GM12878 (cell line): ENCODE measurements at regions not wholly inside any gene's neighbourhood (a gene's known extent, or its start where the extent isn't known, plus 50 kb on each side); places are given as distances from the start of the nearest gene placed in this dataset.

Experiments used
- ATAC-seq: fragments of 200-7000 bp; cut with Tn5 transposase; 3 replicates; pipeline ENCODE4 v1.9.1; 2020; ENCODE audit warnings: mild to moderate bottlenecking, moderate library complexity
- BruUV-seq: library from RNA; stranded (reverse); fragments of 400-500 nt; replicated peaks from 2 replicates; lab custom pipeline; 2021; lab: Mats Ljungman, UMichigan
- CTCF ChIA-PET: fragments of 300-600 bp; sonication (Branson Sonifier 250); formaldehyde crosslinking; extraction: SDS; loops from one replicate; lab custom pipeline; 2021; ENCODE audit warnings: inconsistent platforms; lab: Yijun Ruan, JAX
- POLR2A ChIA-PET: fragments of 350-600 bp; formaldehyde crosslinking; extraction: SDS; loops from one replicate; lab custom pipeline; 2021; ENCODE audit warnings: inconsistent platforms; lab: Charles Lee
- RAD21 ChIA-PET: fragments of 300-600 bp; sonication (Branson Sonifier 250); formaldehyde crosslinking; loops from one replicate; lab custom pipeline; 2023; ENCODE audit warnings: antibody characterized with exemption; ENCODE audit not compliant: unreplicated experiment; lab: Charles Lee
- SMC1A ChIA-PET: fragments of 300-600 bp; sonication (Branson Sonifier 250); formaldehyde crosslinking; loops from one replicate; lab custom pipeline; 2023; ENCODE audit not compliant: unreplicated experiment, uncharacterized antibody; lab: Charles Lee
- DNase-seq: peaks from one replicate; pipeline ENCODE4 v3.0.0-alpha.2; 2011; ENCODE audit warnings: low read depth, low spot score
- FAIRE-seq: peaks from 3 replicates; lab custom pipeline; 2011; peaks lifted over from hg19 to GRCh38; lab: Jason Lieb, UNC
- H2AFZ ChIP-seq: 2 replicates; pipeline ENCODE4 v1.6.0; 2011; ENCODE audit warnings: low read depth, low read length, control low read depth; ENCODE audit not compliant: control insufficient read depth
- H3K27ac ChIP-seq: 2 replicates; pipeline ENCODE4 v1.5.1; 2011; ENCODE audit warnings: control low read depth; ENCODE audit not compliant: control insufficient read depth, insufficient read depth
- H3K27me3 ChIP-seq, 2 experiments: replicated peaks in 1 of 2; 2 replicates each; pipeline versions ENCODE4 v1.6.0 to v1.6.1; 2011; ENCODE audit warnings: low read length in 1 of 2; ENCODE audit not compliant: control insufficient read depth in 2 of 2, insufficient read depth in 2 of 2
- H3K36me3 ChIP-seq, 2 experiments: 2 replicates each; pipeline ENCODE4 v1.5.1; 2011; ENCODE audit warnings: low read length in 1 of 2; ENCODE audit not compliant: control insufficient read depth in 2 of 2, insufficient read depth in 2 of 2
- H3K4me1 ChIP-seq: 2 replicates; pipeline ENCODE4 v1.6.1; 2011; ENCODE audit warnings: mild to moderate bottlenecking, low read length, moderate library complexity, mixed read lengths; ENCODE audit not compliant: control insufficient read depth, insufficient read depth
- H3K4me2 ChIP-seq: 2 replicates; pipeline ENCODE4 v1.6.0; 2011; ENCODE audit warnings: control low read depth; ENCODE audit not compliant: control insufficient read depth, insufficient read depth
- H3K4me3 ChIP-seq: fragments of 200-600 bp; sonication (generic); 2 replicates; pipeline ENCODE4 v1.5.1; 2016
- H3K79me2 ChIP-seq: 2 replicates; pipeline ENCODE4 v1.6.0; 2011; ENCODE audit warnings: low read length; ENCODE audit not compliant: control insufficient read depth, insufficient read depth
- H3K9ac ChIP-seq: 2 replicates; pipeline ENCODE4 v1.8.0; 2011; ENCODE audit warnings: low read length, control low read depth, mixed read lengths; ENCODE audit not compliant: control insufficient read depth, insufficient read depth
- H3K9me3 ChIP-seq: replicated peaks from 3 replicates; pipeline ENCODE4 v1.5.1; 2011; ENCODE audit warnings: mild to moderate bottlenecking, low read length; ENCODE audit not compliant: control insufficient read depth, insufficient read depth
- H4K20me1 ChIP-seq: 2 replicates; pipeline ENCODE4 v1.6.0; 2011; ENCODE audit not compliant: control insufficient read depth, insufficient read depth
- HDGF ChIP-seq: fragments of 450-650 bp; IDR thresholded peaks from 2 replicates; pipeline ENCODE4 v1.6.1; 2016; ENCODE audit warnings: antibody characterized with exemption
- IKZF1 ChIP-seq: fragments of 450-650 bp; conservative IDR thresholded peaks from 2 replicates; pipeline ENCODE4 v1.6.1; 2017; ENCODE audit warnings: antibody characterized with exemption, mild to moderate bottlenecking
- IKZF2 ChIP-seq, 2 experiments: fragments of 450-650 bp; IDR thresholded peaks; 2 replicates each; pipeline ENCODE4 v1.6.1; 2017; ENCODE audit warnings: mild to moderate bottlenecking in 2 of 2, moderate library complexity in 2 of 2
- MLLT1 ChIP-seq: fragments of 450-650 bp; IDR thresholded peaks from 2 replicates; pipeline ENCODE4 v1.6.1; 2016; ENCODE audit warnings: mild to moderate bottlenecking
- SIN3A ChIP-seq: IDR thresholded peaks from 2 replicates; pipeline ENCODE4 v1.6.1; 2012; ENCODE audit warnings: low read depth, low read length, improper control_type of control experiment
- WRNIP1 ChIP-seq: IDR thresholded peaks from 2 replicates; pipeline ENCODE4 v1.6.1; 2011; ENCODE audit warnings: low read depth, low read length, improper control_type of control experiment, borderline replicate concordance
- ZNF274 ChIP-seq: IDR thresholded peaks from one replicate; pipeline ENCODE4 v1.8.0; 2011; ENCODE audit not compliant: insufficient read length, insufficient read depth
- in situ Hi-C: fragments of 300-500 bp; cut with MboI; formaldehyde crosslinking; loops from 9 replicates; pipeline ENCODE4 v1.14.3; 2018; ENCODE audit warnings: mixed read lengths
- intact Hi-C: fragments of 100-400 bp; cut with micrococcal nuclease; formaldehyde crosslinking; loops from one replicate; pipeline ENCODE4 v1.14.2; 2022; ENCODE audit not compliant: unreplicated experiment
- TF ChIP-seq, protein P1 (sequence below): fragments of 450-650 bp; IDR thresholded peaks from 2 replicates; pipeline ENCODE4 v1.6.1; 2016; ENCODE audit warnings: mild to moderate bottlenecking, moderate library complexity, borderline replicate concordance
- TF ChIP-seq, protein P2 (sequence below): IDR thresholded peaks from 2 replicates; pipeline ENCODE4 v1.6.1; 2011; ENCODE audit warnings: mild to moderate bottlenecking, low read depth, low read length, moderate library complexity; ENCODE audit not compliant: insufficient replicate concordance

DNA sequence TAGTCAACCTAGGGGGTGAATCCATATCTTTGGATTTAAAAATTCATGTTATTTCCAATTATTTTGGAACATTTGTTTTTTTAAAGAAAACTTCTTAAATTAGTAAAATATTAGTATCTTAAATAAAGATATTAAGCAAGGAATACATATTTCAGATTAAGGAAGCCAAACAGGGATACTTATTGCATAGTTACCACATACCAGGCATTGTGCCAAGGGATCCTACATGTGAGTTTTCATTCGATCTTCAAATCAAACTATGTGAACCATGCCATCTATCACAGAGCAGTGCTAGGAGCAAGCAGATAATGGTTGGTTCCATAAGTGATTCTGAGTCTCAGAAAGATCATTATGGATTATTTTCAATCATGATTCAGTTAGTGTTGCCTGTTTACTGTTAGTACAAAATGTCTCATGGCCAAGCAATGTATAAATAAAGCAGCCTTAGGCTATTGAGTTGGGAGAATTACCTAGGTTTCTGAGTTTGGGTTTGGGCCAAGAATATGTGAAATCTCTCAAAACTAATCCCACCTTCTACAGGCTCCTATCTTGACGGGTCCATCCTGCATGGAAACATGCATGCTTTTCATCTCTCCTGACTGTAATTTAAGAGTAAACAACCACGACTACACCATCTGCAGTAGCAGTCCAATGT lies 176.7 kb downstream of the NPFFR2 start (continued):
- TF ChIP-seq MLLT1, result no peak
- no peak for TF ChIP-seq WRNIP1

DNA sequence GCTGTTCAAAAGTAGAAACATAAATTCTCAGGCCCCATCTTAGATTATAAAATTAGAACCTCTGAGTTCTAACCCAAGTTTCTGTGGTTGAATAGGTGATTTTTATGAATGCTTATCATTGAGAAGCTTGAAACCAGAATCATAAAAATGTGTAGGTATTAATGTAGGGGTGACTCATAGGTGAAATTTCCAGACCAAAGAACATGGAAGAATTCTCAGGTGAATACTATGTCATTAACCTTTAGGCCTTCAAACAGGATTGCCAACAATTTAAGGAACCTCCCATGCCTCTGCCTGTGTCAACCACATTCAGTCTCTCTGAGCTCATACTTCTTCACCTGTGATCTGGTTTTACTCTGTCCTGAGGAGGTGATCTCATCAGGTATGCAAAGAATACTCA lies 177.8 kb downstream of the NPFFR2 start:
- POLR2A ChIA-PET, result interaction anchor here (1.6 kb wide), 1 partner anchor 10 kb away, joined by 4 read pairs; no protein-coding TSS in a partner anchor
- no peak for TF ChIP-seq ZNF274
- no peak for TF ChIP-seq SIN3A
- peak; percentile 68 to 80; a peak in 3 of 4 replicates for TF ChIP-seq IKZF2 (IDR thresholded peaks at IDR 0.05)
- no peak for TF ChIP-seq HDGF
- TF ChIP-seq, protein P1, sequence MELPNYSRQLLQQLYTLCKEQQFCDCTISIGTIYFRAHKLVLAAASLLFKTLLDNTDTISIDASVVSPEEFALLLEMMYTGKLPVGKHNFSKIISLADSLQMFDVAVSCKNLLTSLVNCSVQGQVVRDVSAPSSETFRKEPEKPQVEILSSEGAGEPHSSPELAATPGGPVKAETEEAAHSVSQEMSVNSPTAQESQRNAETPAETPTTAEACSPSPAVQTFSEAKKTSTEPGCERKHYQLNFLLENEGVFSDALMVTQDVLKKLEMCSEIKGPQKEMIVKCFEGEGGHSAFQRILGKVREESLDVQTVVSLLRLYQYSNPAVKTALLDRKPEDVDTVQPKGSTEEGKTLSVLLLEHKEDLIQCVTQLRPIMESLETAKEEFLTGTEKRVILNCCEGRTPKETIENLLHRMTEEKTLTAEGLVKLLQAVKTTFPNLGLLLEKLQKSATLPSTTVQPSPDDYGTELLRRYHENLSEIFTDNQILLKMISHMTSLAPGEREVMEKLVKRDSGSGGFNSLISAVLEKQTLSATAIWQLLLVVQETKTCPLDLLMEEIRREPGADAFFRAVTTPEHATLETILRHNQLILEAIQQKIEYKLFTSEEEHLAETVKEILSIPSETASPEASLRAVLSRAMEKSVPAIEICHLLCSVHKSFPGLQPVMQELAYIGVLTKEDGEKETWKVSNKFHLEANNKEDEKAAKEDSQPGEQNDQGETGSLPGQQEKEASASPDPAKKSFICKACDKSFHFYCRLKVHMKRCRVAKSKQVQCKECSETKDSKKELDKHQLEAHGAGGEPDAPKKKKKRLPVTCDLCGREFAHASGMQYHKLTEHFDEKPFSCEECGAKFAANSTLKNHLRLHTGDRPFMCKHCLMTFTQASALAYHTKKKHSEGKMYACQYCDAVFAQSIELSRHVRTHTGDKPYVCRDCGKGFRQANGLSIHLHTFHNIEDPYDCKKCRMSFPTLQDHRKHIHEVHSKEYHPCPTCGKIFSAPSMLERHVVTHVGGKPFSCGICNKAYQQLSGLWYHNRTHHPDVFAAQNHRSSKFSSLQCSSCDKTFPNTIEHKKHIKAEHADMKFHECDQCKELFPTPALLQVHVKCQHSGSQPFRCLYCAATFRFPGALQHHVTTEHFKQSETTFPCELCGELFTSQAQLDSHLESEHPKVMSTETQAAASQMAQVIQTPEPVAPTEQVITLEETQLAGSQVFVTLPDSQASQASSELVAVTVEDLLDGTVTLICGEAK, result no peak
- peak; percentile 66 for TF ChIP-seq IKZF1
- TF ChIP-seq, protein P2, sequence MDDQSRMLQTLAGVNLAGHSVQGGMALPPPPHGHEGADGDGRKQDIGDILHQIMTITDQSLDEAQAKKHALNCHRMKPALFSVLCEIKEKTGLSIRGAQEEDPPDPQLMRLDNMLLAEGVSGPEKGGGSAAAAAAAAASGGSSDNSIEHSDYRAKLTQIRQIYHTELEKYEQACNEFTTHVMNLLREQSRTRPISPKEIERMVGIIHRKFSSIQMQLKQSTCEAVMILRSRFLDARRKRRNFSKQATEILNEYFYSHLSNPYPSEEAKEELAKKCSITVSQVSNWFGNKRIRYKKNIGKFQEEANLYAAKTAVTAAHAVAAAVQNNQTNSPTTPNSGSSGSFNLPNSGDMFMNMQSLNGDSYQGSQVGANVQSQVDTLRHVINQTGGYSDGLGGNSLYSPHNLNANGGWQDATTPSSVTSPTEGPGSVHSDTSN, result no peak

More for the DNA sequence above, 177.8 kb downstream of the NPFFR2 start:
- Histone ChIP-seq H3K4me1 (no peaks in the 10 kb centered on the region), H3K4me2 (no peak overlapping the region), H3K9ac (no peak overlapping the region), H3K27ac (no peak overlapping the region), H3K27me3 (no peaks in the 10 kb centered on the region), H3K79me2 (no peaks in the 10 kb centered on the region), H3K9me3 (no peaks in the 10 kb centered on the region), H3K4me3 (no peak overlapping the region), H4K20me1 (no peaks in the 10 kb centered on the region), H2AFZ (no peak overlapping the region), H3K36me3 (no peaks in the 10 kb centered on the region)
- RAD21 ChIA-PET, result interaction anchor here (1.8 kb wide), 1 partner anchor 96 kb away, joined by 4 read pairs; no protein-coding TSS in a partner anchor
- CTCF ChIA-PET, result interaction anchor here (0.6 to 1.8 kb wide), 4 partner anchors 8 to 980 kb away, joined by 3 to 5 read pairs (median 3); no protein-coding TSS in a partner anchor
- no TSS peak for BruUV-seq
- DNase-seq (no peak), FAIRE-seq (no peak), ATAC-seq (peak; percentile 81)
- SMC1A ChIA-PET, result interaction anchor here (1.1 to 1.8 kb wide), 5 partner anchors 13 to 139 kb away, joined by 3 to 9 read pairs (median 5); no protein-coding TSS in a partner anchor
- in situ Hi-C loops, result no loop called here
- intact Hi-C loops, result no loop called here
